SHP77 treated with DMSO at 0.1 percent for 48 hours (cell line): ENCODE measurements at regions not wholly inside any gene's neighbourhood (a gene's known extent, or its start where the extent isn't known, plus 50 kb on each side); places are given as distances from the start of the nearest gene placed in this dataset.

Experiments
- DNase-seq: peaks from one replicate; lab custom pipeline; 2025; lab: John Stamatoyannopoulos, UW

DNA sequence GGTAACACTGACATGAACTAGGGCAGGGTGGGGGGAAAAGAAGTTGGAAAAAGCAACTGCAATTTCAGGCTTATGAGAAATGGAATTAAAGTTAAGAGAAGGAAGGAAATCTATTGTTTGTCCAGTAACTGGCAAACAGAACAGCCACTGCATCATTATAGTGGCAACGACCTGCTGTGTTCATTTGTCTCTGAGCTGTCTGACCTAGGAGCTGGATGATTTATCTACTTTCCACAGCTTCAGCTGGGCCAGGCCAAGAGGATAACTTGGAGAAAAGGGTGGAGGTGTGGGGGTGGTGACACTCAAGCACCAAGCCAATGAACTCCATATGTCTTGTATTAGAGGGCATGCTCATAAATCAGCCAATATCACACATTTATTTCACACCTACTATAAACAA is 291.5 kb upstream of the KLHL29 start:
- peak; percentile 27 for DNase-seq

DNA sequence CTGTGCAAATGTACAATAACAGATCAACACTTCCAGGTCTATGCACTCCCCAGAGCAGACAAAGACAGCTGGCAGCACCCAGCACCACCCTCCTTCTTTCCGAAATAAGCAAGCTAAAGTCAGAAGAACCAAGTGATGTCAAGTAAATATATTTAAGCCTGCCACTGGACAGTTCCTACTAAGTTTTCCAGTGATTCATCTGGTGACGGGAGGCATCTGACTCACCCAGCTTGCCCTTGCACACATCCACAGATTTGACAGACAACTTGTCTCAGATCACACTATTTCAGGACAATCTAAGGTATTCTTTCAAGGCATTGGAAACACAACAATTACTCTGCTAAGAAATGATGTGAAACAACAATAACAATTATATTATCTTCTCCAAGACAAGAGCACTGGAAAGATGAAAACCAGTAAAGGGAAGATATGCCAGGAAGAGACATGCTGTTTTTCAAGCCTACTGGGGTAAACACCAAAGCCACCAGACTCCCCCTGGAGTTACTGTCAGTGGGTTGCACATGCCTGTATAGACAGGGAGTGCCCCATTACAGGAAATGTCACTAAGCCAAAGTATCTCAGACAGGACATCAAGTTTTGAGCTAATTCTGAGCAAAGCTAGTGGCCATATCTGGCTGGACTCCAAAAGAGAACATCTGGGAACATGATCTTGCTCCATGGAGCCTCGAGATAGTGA is 287.9 kb upstream of the KLHL29 start:
- no peak for DNase-seq

DNA sequence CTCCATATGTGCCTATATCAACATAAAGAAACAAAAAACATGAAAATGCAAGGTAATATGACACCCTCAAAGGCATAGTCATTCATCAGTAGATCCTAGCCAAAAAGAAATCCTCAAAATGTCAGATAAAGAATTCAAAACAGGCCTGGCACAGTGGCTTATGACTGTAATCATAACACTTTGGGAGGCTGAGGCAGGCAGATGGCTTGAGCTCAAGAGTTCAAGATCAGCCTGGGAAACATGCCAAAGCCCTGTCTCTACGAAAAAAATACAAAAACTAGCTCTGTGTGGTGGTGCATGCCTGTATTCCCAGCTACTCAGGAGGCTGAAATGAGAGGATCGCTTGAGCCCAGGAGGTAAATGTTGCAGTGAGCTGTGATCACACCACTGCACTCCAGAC is 284.6 kb upstream of the KLHL29 start:
- no peak for DNase-seq

- DNase-seq = no peak
These were observed 278.7 kb upstream of the KLHL29 start for GRCh38 chr2:23106242-23106785.

DNA sequence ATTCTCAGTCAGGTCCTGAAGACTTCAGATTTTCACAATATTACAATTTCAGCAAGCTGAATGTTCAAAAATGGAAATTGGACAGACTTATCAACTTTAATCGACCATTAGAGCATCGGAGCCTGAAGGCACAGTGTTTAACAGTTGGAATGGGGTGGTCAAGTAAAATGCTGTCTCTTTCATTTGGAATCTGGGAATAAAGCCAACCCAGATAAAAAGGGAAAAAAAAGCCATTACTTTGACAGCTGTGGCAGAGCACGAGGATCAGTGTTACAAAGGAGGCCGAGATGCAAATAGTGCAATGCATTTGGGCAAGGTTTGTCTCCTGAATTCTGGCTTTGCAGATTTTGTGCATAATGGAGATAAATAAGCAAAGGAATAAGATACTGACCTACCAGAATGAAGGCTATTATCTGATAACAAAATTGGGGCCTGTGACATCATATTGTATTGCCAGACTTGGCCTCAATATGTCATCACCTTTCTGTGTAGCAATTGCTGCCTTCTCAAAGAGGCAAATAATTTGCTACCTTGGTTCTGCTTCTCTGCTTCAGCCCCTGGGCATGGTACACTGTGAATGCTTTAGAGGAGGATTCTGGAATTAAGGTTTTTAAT is 277.5 kb upstream of the KLHL29 start:
- no peak for DNase-seq

GRCh38 chr2:23111263-23111662 is 273.7 kb upstream of the KLHL29 start:
- no peak for DNase-seq

DNA sequence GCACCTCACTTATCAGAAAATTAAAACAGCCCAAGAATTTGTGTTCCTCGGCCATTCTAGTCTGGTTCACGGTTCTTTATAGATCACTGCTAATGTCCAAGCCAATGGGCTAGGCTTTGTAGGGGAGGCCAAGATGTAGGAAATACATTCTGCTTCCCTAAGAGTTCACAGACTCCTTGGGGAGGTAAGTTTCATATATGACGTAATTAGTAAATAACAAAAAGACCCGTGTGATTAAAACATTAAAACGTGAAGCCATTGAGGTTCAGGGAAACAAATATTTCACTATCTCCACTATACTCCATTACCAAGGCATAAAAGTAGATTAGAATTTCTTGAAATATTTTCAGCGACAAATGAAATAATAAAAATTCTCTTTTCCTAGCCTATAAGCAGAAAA is 272.5 kb upstream of the KLHL29 start:
- no peak for DNase-seq

- no peak for DNase-seq
These were observed 270.7 kb upstream of the KLHL29 start for GRCh38 chr2:23114299-23114698.

GRCh38 chr2:23118313-23118712 is 266.7 kb upstream of the KLHL29 start:
- no peak for DNase-seq

- no peak for DNase-seq
These were observed 266.1 kb upstream of the KLHL29 start for GRCh38 chr2:23118894-23119293.

DNA sequence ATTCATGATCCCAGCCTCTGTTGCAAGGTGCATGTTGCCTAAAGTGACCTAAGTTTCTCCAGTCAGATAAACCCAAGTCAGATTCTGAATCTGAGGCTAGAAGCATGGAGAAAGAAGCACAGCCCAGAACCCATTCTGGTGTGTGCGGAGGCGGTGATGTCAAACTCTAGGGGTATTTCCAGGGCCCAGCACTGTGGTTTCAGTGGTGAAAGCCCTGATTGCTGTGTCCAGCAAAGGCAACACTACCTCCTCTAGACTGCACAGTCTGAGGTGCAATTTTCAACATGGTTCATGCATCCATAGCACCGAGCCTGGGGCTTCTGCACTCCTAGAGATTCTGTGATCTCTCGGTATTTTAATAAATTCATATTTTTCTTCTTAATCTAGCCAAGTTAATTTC is 264.8 kb upstream of the KLHL29 start:
- DNase-seq = no peak

DNA sequence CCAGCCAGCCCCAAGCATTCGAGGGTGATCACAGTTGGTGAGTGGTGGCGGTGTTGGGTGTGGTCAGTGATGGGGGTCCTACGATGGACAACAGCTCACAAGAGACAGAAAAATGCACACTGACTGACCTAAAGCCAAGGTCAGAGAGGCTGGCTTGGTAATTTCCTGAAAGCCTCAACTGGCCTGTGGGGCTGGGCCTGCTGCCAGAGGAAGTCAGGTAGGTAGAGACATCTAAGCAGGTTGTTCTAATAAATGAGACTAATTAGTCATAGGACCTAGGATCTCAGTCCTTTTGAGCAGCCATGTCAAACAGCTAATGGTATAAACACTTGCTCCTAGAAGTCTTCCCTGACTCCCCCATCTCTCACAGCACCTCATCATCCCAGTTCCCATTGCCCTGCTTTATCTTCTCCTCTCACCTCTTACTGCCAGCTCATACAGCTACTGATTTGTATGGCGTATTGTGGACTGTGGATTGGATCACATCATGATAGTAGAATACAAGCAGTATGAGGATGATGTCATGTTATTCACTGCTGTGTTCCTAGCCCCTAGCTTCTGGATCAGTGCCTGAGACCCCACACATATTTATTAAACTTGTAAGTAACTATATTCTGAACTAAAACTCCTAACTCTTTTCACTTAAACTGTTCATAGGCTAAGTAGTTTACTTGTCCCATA is 262.9 kb upstream of the KLHL29 start:
- no peak for DNase-seq

DNA sequence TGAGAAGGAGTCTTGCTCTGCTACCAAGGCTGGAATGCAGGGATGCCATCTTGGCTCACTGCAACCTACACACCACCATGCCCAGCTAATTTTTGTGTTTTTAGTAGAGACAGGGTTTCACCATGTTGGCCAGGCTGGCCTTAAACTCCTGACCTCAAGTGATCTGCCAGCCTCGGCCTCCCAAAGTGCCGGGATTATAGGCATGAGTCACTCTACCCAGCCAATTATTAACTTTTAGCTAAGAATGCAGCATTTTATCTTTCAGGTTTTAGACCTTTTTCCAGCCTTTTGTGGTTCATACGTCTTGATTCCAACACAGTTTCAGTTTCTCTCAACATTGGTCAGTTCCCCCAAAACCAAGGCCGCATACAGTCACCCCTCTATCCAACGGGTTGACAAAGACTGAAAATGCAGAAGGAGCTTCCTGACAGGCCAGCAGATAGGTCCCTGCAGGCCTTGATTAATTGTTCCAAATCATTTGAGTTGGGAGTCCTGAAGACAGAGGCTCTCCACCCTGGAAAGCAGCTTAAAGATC is 262.2 kb upstream of the KLHL29 start:
- no peak for DNase-seq

DNA sequence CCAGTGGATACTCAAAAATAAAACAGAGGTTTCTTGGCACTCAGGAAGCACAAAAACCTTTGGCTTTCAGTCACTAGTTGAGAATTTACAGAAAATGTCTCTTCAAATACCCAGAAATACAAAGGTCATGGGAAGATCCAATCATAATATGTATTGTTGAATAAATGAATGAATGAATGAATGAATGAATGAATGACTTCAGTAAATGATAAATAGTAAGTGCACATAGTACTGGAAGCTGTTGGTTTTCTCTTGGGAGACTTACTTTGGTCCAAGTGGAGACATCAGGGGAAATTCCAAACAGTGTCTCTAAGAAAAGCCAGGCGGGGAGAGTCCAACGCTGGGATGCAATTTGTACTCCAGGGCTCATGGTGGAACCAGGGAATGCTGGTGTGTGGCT is 261.3 kb upstream of the KLHL29 start:
- DNase-seq = no peak

- DNase-seq = no peak
These were observed 260.7 kb upstream of the KLHL29 start for GRCh38 chr2:23124214-23124750.

GRCh38 chr2:23127465-23127864 is 257.5 kb upstream of the KLHL29 start:
- no peak for DNase-seq

GRCh38 chr2:23128684-23129292 is 256.2 kb upstream of the KLHL29 start:
- no peak for DNase-seq

DNA sequence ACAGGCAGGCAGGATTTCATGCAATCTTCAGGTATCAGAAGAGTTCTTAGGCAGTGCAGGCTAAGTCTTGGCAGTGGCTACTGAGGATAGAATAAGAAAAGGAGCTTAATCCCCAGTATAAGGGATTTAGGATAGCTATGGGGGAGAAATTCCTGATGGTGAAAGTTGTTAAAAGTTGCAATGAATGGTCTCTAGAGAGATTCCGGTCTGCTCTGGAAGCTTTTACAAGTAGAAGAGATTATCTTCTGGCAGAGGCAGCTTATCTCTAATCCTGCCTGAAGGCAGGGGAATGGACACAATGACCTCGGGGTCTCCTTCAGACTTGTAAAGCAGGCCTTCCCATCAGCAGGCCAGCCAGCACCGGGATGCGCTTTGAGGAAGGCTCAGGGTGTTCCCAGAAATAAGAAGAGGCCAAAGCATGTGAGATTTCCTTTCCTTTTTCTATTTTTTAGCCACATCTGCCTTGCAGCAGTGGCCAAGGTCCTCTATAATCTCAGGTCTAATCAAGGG is 253.9 kb upstream of the KLHL29 start:
- DNase-seq = no peak

DNA sequence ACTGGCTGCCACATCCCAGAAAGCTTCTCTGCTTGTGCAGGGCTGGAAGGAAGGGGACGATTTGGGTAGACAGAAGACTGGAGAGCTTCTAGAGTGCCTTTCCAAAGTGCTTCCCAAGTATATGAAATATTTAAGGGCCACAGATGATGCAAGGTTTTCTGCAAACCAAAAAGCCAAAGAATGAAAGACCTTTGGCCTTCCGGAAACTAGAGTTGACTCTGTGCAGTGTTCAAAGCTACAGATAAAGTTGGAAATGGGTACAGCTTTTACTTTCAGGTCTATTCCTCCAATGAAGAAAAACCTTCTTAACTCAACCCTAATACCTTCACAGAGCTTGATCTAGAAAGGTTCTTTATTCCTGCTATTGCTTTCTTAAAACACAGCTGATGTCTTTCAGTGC is 253.0 kb upstream of the KLHL29 start:
- DNase-seq = no peak

GRCh38 chr2:23132823-23133595 is 252.0 kb upstream of the KLHL29 start:
- no peak for DNase-seq

- DNase-seq = no peak
These were observed 250.3 kb upstream of the KLHL29 start for GRCh38 chr2:23134726-23135125.
